IMR-90 (cell line): ENCODE measurements at regions not wholly inside any gene's neighbourhood (a gene's known extent, or its start where the extent isn't known, plus 50 kb on each side); places are given as distances from the start of the nearest gene placed in this dataset.

ENCODE experiments used
- ATAC-seq: fragments of 200-7000 bp; cut with Tn5 transposase; 2 replicates; pipeline ENCODE4 v1.9.1; 2020; ENCODE audit warnings: low read depth, mild to moderate bottlenecking, moderate library complexity
- BruUV-seq: library from RNA; stranded (reverse); fragments of 400-500 nt; replicated peaks from 2 replicates; lab custom pipeline; 2021; lab: Mats Ljungman, UMichigan
- CTCF ChIA-PET: fragments of 300-600 bp; formaldehyde crosslinking; extraction: SDS; loops from one replicate; lab custom pipeline; 2021; ENCODE audit warnings: antibody characterized with exemption; lab: Yijun Ruan, JAX
- POLR2A ChIA-PET: fragments of 300-600 bp; sonication (Branson Sonifier 250); formaldehyde crosslinking; loops from one replicate; lab custom pipeline; 2022; ENCODE audit warnings: antibody characterized with exemption; ENCODE audit not compliant: unreplicated experiment; lab: Charles Lee
- DNase-seq: peaks from one replicate; pipeline ENCODE4 v3.0.0; 2013
- H2AFZ ChIP-seq: replicated peaks from 2 replicates; pipeline ENCODE3; 2013; ENCODE audit warnings: low read length, mild to moderate bottlenecking; ENCODE audit not compliant: poor library complexity
- H2AK5ac ChIP-seq: 2 replicates; pipeline ENCODE4 v1.6.1; 2013; ENCODE audit warnings: low read depth, low read length, inconsistent platforms
- H2AK9ac ChIP-seq: replicated peaks from 2 replicates; pipeline ENCODE3; 2013; ENCODE audit warnings: mild to moderate bottlenecking, low read depth, low read length, moderate library complexity; ENCODE audit not compliant: poor library complexity
- H2BK120ac ChIP-seq: 2 replicates; pipeline ENCODE4 v1.6.1; 2013; ENCODE audit warnings: low read depth, low read length, inconsistent platforms
- H2BK15ac ChIP-seq: 3 replicates; pipeline ENCODE4 v1.6.1; 2013; ENCODE audit warnings: low read depth, low read length, inconsistent platforms
- H2BK20ac ChIP-seq: 2 replicates; pipeline ENCODE4 v1.6.1; 2013; ENCODE audit warnings: low read depth, mild to moderate bottlenecking, inconsistent platforms, low read length, moderate library complexity
- H2BK5ac ChIP-seq: 2 replicates; pipeline ENCODE4 v1.6.1; 2013; ENCODE audit warnings: mild to moderate bottlenecking, low read depth, low read length, inconsistent platforms; ENCODE audit not compliant: poor library complexity, severe bottlenecking
- H3K14ac ChIP-seq: replicated peaks from 2 replicates; pipeline ENCODE4 v1.6.1; 2013; ENCODE audit warnings: low read depth, low read length, inconsistent platforms
- H3K18ac ChIP-seq: 2 replicates; pipeline ENCODE4 v1.6.1; 2013; ENCODE audit warnings: low read depth, low read length, control low read depth
- H3K23ac ChIP-seq: 2 replicates; pipeline ENCODE4 v1.6.1; 2013; ENCODE audit warnings: low read depth, low read length, inconsistent platforms
- H3K27ac ChIP-seq: 2 replicates; pipeline ENCODE4 v1.5.1; 2013; ENCODE audit warnings: mild to moderate bottlenecking, control low read depth, low read length; ENCODE audit not compliant: insufficient read depth
- H3K27me3 ChIP-seq: 2 replicates; pipeline ENCODE4 v1.6.1; 2013; ENCODE audit warnings: low read length; ENCODE audit not compliant: control insufficient read depth, insufficient read depth
- H3K36me3 ChIP-seq: 2 replicates; pipeline ENCODE4 v1.6.1; 2013; ENCODE audit warnings: low read length, mixed read lengths; ENCODE audit not compliant: control insufficient read depth, insufficient read depth
- H3K4ac ChIP-seq: 2 replicates; pipeline ENCODE4 v1.6.1; 2013; ENCODE audit warnings: low read depth, low read length, inconsistent platforms
- H3K4me1 ChIP-seq: 2 replicates; pipeline ENCODE4 v1.6.1; 2013; ENCODE audit warnings: low read length, mixed read lengths; ENCODE audit not compliant: control insufficient read depth, insufficient read depth
- H3K4me2 ChIP-seq: 2 replicates; pipeline ENCODE4 v1.6.1; 2013; ENCODE audit warnings: low read depth, mild to moderate bottlenecking, control low read depth, low read length, moderate library complexity
- H3K4me3 ChIP-seq: 2 replicates; pipeline ENCODE4 v1.5.1; 2013; ENCODE audit warnings: low read depth, mild to moderate bottlenecking, control low read depth, low read length, moderate library complexity; ENCODE audit not compliant: insufficient read depth
- H3K56ac ChIP-seq: 2 replicates; pipeline ENCODE4 v1.6.1; 2013; ENCODE audit warnings: low read length, inconsistent platforms; ENCODE audit not compliant: insufficient read depth; ENCODE audit errors: extremely low read depth
- H3K79me1 ChIP-seq, 2 experiments: 2 replicates each; pipeline ENCODE4 v1.6.1; 2013; ENCODE audit warnings: low read length in 2 of 2, inconsistent platforms in 1 of 2, low read depth in 1 of 2
- H3K9ac ChIP-seq: 2 replicates; pipeline ENCODE4 v1.6.1; 2013; ENCODE audit warnings: low read depth, low read length, control low read depth
- H3K9me1 ChIP-seq: 2 replicates; pipeline ENCODE4 v1.6.1; 2013; ENCODE audit warnings: low read length, inconsistent platforms; ENCODE audit not compliant: insufficient read depth
- H3K9me3 ChIP-seq: 2 replicates; pipeline ENCODE4 v1.6.1; 2013; ENCODE audit warnings: low read length; ENCODE audit not compliant: control insufficient read depth, insufficient read depth
- H4K20me1 ChIP-seq: 2 replicates; pipeline ENCODE4 v1.6.1; 2013; ENCODE audit warnings: low read length, inconsistent platforms; ENCODE audit not compliant: insufficient read depth
- H4K5ac ChIP-seq: 2 replicates; pipeline ENCODE4 v1.6.1; 2013; ENCODE audit warnings: mild to moderate bottlenecking, low read depth, low read length, control low read depth
- H4K8ac ChIP-seq, 2 experiments: 2 replicates each; pipeline ENCODE4 v1.6.1; 2013; ENCODE audit warnings: low read depth in 2 of 2, low read length in 2 of 2, control low read depth in 1 of 2, inconsistent platforms in 1 of 2
- H4K91ac ChIP-seq: 2 replicates; pipeline ENCODE4 v1.6.1; 2013; ENCODE audit warnings: low read depth, low read length, inconsistent platforms; ENCODE audit not compliant: insufficient read depth
- BHLHE40 ChIP-seq: fragments of 150-350 bp; IDR thresholded peaks from 2 replicates; pipeline ENCODE4 v1.6.1; 2016; ENCODE audit warnings: mild to moderate bottlenecking, low read depth, low read length
- CEBPB ChIP-seq: IDR thresholded peaks from 2 replicates; pipeline ENCODE4 v1.6.1; 2012; ENCODE audit warnings: low read depth, low read length, improper control_type of control experiment
- CHD1 ChIP-seq: IDR thresholded peaks from 2 replicates; pipeline ENCODE4 v1.6.1; 2012; ENCODE audit warnings: low read depth, low read length, improper control_type of control experiment
- FOS ChIP-seq: fragments of 150-350 bp; IDR thresholded peaks from 2 replicates; pipeline ENCODE4 v1.6.1; 2016; ENCODE audit warnings: low read depth, low read length
- MAFK ChIP-seq: IDR thresholded peaks from 2 replicates; pipeline ENCODE4 v1.6.1; 2012; ENCODE audit warnings: low read depth, low read length, improper control_type of control experiment
- MAZ ChIP-seq: IDR thresholded peaks from 2 replicates; pipeline ENCODE4 v1.6.1; 2012; ENCODE audit warnings: low read depth, mild to moderate bottlenecking, low read length, improper control_type of control experiment, moderate library complexity, borderline replicate concordance
- MXI1 ChIP-seq: IDR thresholded peaks from 2 replicates; pipeline ENCODE4 v1.6.1; 2012; ENCODE audit warnings: low read depth, mild to moderate bottlenecking, low read length, moderate library complexity, borderline replicate concordance
- NFE2L2 ChIP-seq: fragments of 150-350 bp; IDR thresholded peaks from 2 replicates; pipeline ENCODE4 v1.6.1; 2016; ENCODE audit warnings: low read depth, mild to moderate bottlenecking, low read length
- POLR2A ChIP-seq: IDR thresholded peaks from 2 replicates; pipeline ENCODE4 v1.6.1; 2012; ENCODE audit warnings: mild to moderate bottlenecking, low read depth, low read length
- RAD21 ChIP-seq: IDR thresholded peaks from 2 replicates; pipeline ENCODE4 v1.6.1; 2012; ENCODE audit warnings: low read length, improper control_type of control experiment
- RCOR1 ChIP-seq: IDR thresholded peaks from 2 replicates; pipeline ENCODE4 v1.6.1; 2012; ENCODE audit warnings: mild to moderate bottlenecking, low read length, improper control_type of control experiment; ENCODE audit not compliant: insufficient replicate concordance
- RFX5 ChIP-seq: IDR thresholded peaks from 2 replicates; pipeline ENCODE4 v1.8.0; 2012; ENCODE audit warnings: low read depth, mild to moderate bottlenecking, low read length, moderate library complexity
- SMC3 ChIP-seq: fragments of 150-350 bp; IDR thresholded peaks from 2 replicates; pipeline ENCODE4 v1.6.1; 2016; ENCODE audit warnings: low read depth, mild to moderate bottlenecking, antibody characterized with exemption, low read length, moderate library complexity
- WGBS, 2 experiments: methylation state at CpG; one replicate each; pipeline versions ENCODE4 v1.1.5 to v1.1.7; 2013; ENCODE audit warnings: missing lambda C conversion rate in 2 of 2; ENCODE audit not compliant: insufficient read length in 1 of 2; ENCODE audit errors: extremely low coverage in 2 of 2; 5-methylcytosine and 5-hydroxymethylcytosine counted together
- dilution Hi-C: fragments of 300-500 bp; cut with HindIII; formaldehyde crosslinking; loops from one replicate; pipeline ENCODE4 v1.14.3; 2018; ENCODE audit warnings: low sequenced_read_pairs; ENCODE audit not compliant: unreplicated experiment
- in situ Hi-C: fragments of 300-500 bp; cut with MboI; formaldehyde crosslinking; loops from 3 replicates; pipeline ENCODE4 v1.14.3; 2019; ENCODE audit warnings: low sequenced_read_pairs, inconsistent platforms, mixed read lengths
- intact Hi-C: fragments of 100-400 bp; cut with micrococcal nuclease; formaldehyde crosslinking; loops from 2 replicates; pipeline ENCODE4 v1.10.0; 2022
- TF ChIP-seq, protein P1 (sequence below): conservative IDR thresholded peaks from 2 replicates; pipeline ENCODE4 v1.5.1; 2012; ENCODE audit warnings: mild to moderate bottlenecking, low read depth, low read length, improper control_type of control experiment
- TF ChIP-seq, protein P2 (sequence below): fragments of 150-350 bp; IDR thresholded peaks from 2 replicates; pipeline ENCODE4 v1.6.1; 2016; ENCODE audit warnings: low read depth, mild to moderate bottlenecking, low read length, moderate library complexity, borderline replicate concordance
- TF ChIP-seq, protein P3 (sequence below): fragments of 150-350 bp; IDR thresholded peaks from 2 replicates; pipeline ENCODE4 v1.6.1; 2017; ENCODE audit warnings: mild to moderate bottlenecking, antibody characterized with exemption, low read length, low read depth

DNA sequence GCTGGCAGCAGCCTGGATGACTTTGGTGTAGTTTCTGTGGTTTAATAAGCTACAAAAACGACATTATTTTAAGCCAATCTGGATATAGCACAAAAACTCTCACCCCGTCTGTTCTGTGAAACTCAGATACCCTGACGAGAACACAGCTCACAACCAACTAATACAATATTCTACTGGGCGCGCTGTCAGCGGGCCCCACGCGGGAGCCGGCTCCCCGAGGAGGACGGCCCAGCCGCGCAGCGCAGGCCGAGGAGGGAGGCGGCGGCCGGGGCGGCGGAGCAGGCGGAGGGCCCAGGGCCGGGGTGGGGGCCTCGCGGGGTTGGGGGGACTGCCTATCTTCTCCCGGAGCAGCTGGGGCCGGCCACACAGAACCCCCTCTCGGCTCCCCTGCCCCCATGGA, 87.2 kb upstream of the POU3F1 start:
- Histone ChIP-seq H2BK120ac (no peak overlapping the region), H3K4me2 (no peak overlapping the region), H3K27ac (no peak overlapping the region), H2AK5ac (no peak overlapping the region), H3K56ac (no peak overlapping the region), H2AK9ac (no peak overlapping the region), H3K27me3 (peaks cover 49% of the 10 kb centered on the region), H3K9me3 (no peaks in the 10 kb centered on the region), H4K91ac (no peak overlapping the region), H4K20me1 (no peaks in the 10 kb centered on the region), H3K14ac (no peak overlapping the region), H3K4me3 (no peak overlapping the region), H4K8ac (no peak overlapping the region), H3K18ac (no peak overlapping the region), H2BK15ac (no peak overlapping the region), H2BK20ac (no peak overlapping the region), H3K9me1 (peaks cover 2% of the 10 kb centered on the region; the same call in 1 of the 2 replicates), H2AFZ (no peak overlapping the region), H3K9ac (no peak overlapping the region), H3K36me3 (no peaks in the 10 kb centered on the region), H3K79me1 (no peaks in the 10 kb centered on the region), H3K23ac (no peak overlapping the region), H3K4me1 (peaks cover 4% of the 10 kb centered on the region), H4K5ac (no peak overlapping the region), H3K4ac (no peak overlapping the region), H2BK5ac (no peak overlapping the region)
- ATAC-seq (no peak), DNase-seq (no peak)
- intact Hi-C loops (no loop called here), dilution Hi-C loops (no loop called here), in situ Hi-C loops (no loop called here)
- TF ChIP-seq RCOR1: no peak
- no peak for TF ChIP-seq RFX5
- no peak for TF ChIP-seq CHD1
- no peak for TF ChIP-seq MXI1
- TF ChIP-seq FOS: no peak
- TF ChIP-seq POLR2A: no peak
- TF ChIP-seq MAFK: no peak
- no peak for TF ChIP-seq SMC3
- no peak for TF ChIP-seq BHLHE40
- TF ChIP-seq, protein P1, sequence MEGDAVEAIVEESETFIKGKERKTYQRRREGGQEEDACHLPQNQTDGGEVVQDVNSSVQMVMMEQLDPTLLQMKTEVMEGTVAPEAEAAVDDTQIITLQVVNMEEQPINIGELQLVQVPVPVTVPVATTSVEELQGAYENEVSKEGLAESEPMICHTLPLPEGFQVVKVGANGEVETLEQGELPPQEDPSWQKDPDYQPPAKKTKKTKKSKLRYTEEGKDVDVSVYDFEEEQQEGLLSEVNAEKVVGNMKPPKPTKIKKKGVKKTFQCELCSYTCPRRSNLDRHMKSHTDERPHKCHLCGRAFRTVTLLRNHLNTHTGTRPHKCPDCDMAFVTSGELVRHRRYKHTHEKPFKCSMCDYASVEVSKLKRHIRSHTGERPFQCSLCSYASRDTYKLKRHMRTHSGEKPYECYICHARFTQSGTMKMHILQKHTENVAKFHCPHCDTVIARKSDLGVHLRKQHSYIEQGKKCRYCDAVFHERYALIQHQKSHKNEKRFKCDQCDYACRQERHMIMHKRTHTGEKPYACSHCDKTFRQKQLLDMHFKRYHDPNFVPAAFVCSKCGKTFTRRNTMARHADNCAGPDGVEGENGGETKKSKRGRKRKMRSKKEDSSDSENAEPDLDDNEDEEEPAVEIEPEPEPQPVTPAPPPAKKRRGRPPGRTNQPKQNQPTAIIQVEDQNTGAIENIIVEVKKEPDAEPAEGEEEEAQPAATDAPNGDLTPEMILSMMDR: no peak
- no peak for TF ChIP-seq MAZ
- no peak for TF ChIP-seq RAD21
- TF ChIP-seq, protein P2, sequence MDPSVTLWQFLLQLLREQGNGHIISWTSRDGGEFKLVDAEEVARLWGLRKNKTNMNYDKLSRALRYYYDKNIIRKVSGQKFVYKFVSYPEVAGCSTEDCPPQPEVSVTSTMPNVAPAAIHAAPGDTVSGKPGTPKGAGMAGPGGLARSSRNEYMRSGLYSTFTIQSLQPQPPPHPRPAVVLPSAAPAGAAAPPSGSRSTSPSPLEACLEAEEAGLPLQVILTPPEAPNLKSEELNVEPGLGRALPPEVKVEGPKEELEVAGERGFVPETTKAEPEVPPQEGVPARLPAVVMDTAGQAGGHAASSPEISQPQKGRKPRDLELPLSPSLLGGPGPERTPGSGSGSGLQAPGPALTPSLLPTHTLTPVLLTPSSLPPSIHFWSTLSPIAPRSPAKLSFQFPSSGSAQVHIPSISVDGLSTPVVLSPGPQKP: no peak
- TF ChIP-seq, protein P3, sequence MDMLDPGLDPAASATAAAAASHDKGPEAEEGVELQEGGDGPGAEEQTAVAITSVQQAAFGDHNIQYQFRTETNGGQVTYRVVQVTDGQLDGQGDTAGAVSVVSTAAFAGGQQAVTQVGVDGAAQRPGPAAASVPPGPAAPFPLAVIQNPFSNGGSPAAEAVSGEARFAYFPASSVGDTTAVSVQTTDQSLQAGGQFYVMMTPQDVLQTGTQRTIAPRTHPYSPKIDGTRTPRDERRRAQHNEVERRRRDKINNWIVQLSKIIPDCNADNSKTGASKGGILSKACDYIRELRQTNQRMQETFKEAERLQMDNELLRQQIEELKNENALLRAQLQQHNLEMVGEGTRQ: no peak
- no peak for TF ChIP-seq NFE2L2
- TF ChIP-seq CEBPB: no peak
- BruUV-seq: no TSS peak
- no CpG with 5 or more reads among the region's 27 CpGs for WGBS, 2 experiments
- ChIA-PET CTCF (no interaction called here), POLR2A (no interaction called here)
